HFFc6 (cell line): ENCODE measurements at regions not wholly inside any gene's neighbourhood (a gene's known extent, or its start where the extent isn't known, plus 50 kb on each side); places are given as distances from the start of the nearest gene placed in this dataset.

Experiments used
- DNase-seq: peaks from one replicate; pipeline ENCODE4 v3.0.0-alpha.2; 2018
- H3K27ac Mint-ChIP-seq: 2 replicates; pipeline ENCODE4 v1.8.0; 2020; ENCODE audit warnings: mild to moderate bottlenecking, mixed read lengths
- H3K27me3 Mint-ChIP-seq: 2 replicates; pipeline ENCODE4 v1.8.0; 2021; ENCODE audit warnings: mild to moderate bottlenecking, moderate library complexity, mixed read lengths; ENCODE audit not compliant: insufficient read depth
- H3K36me3 Mint-ChIP-seq: 2 replicates; pipeline ENCODE4 v1.8.0; 2021; ENCODE audit warnings: low read depth, mixed read lengths
- H3K4me1 Mint-ChIP-seq: 2 replicates; pipeline ENCODE4 v1.8.0; 2020; ENCODE audit warnings: low read depth, mixed read lengths
- H3K4me3 Mint-ChIP-seq: 2 replicates; pipeline ENCODE4 v1.8.0; 2020; ENCODE audit warnings: mild to moderate bottlenecking, moderate library complexity, mixed read lengths
- H3K9me3 Mint-ChIP-seq: 2 replicates; pipeline ENCODE4 v1.8.0; 2020; ENCODE audit warnings: mild to moderate bottlenecking, mixed read lengths
- CTCF ChIP-seq: fragments of 200-600 bp; sonication (generic); IDR thresholded peaks from 2 replicates; pipeline ENCODE4 v1.5.0; 2021; ENCODE audit warnings: antibody characterized with exemption, mild to moderate bottlenecking

GRCh38 chr6:82767037-82767436, 298.6 kb downstream of the UBE3D start:
- no peak for TF ChIP-seq CTCF
- no peak overlapping the region for H3K4me3 Mint-ChIP-seq
- DNase-seq, result no peak
- H3K27ac Mint-ChIP-seq, result no peak overlapping the region
- H3K9me3 Mint-ChIP-seq, result no peaks in the 10 kb centered on the region
- no peaks in the 10 kb centered on the region for H3K36me3 Mint-ChIP-seq
- no peaks in the 10 kb centered on the region; the same call in none of the 2 replicates for H3K27me3 Mint-ChIP-seq
- peaks cover 7% of the 10 kb centered on the region for H3K4me1 Mint-ChIP-seq

GRCh38 chr6:82767447-82767846, 298.2 kb downstream of the UBE3D start:
- DNase-seq, result no peak
- Mint-ChIP-seq H3K27me3 (no peaks in the 10 kb centered on the region; the same call in none of the 2 replicates), H3K36me3 (no peaks in the 10 kb centered on the region), H3K4me3 (no peak overlapping the region), H3K27ac (no peak overlapping the region), H3K9me3 (no peaks in the 10 kb centered on the region), H3K4me1 (peaks cover 7% of the 10 kb centered on the region)
- no peak for TF ChIP-seq CTCF

- Mint-ChIP-seq H3K4me3 (no peak overlapping the region), H3K27ac (no peak overlapping the region), H3K27me3 (no peaks in the 10 kb centered on the region; the same call in none of the 2 replicates), H3K4me1 (peaks cover 9% of the 10 kb centered on the region; the same call in 1 of the 2 replicates), H3K36me3 (no peaks in the 10 kb centered on the region), H3K9me3 (no peaks in the 10 kb centered on the region)
- DNase-seq, result no peak
- TF ChIP-seq CTCF, result no peak
These were observed 292.6 kb downstream of the UBE3D start for GRCh38 chr6:82772851-82773717.

GRCh38 chr6:82775361-82775760, 290.3 kb downstream of the UBE3D start:
- H3K4me1 Mint-ChIP-seq, result peaks cover 9% of the 10 kb centered on the region; the same call in 1 of the 2 replicates
- DNase-seq, result peak; percentile 4
- no peak for TF ChIP-seq CTCF

GRCh38 chr6:82775981-82776380, 289.7 kb downstream of the UBE3D start:
- H3K27me3 Mint-ChIP-seq, result no peaks in the 10 kb centered on the region; the same call in 1 of the 2 replicates
- H3K9me3 Mint-ChIP-seq, result no peaks in the 10 kb centered on the region
- H3K4me3 Mint-ChIP-seq, result no peak overlapping the region
- H3K27ac Mint-ChIP-seq, result no peak overlapping the region
- no peaks in the 10 kb centered on the region for H3K36me3 Mint-ChIP-seq
- no peak for DNase-seq
- TF ChIP-seq CTCF, result no peak
- H3K4me1 Mint-ChIP-seq, result peaks cover 9% of the 10 kb centered on the region; the same call in 1 of the 2 replicates

More at GRCh38 chr6:82775361-82775760, 290.3 kb downstream of the UBE3D start:
- Mint-ChIP-seq H3K27me3 (no peaks in the 10 kb centered on the region; the same call in 1 of the 2 replicates), H3K9me3 (no peaks in the 10 kb centered on the region), H3K36me3 (no peaks in the 10 kb centered on the region), H3K27ac (no peak overlapping the region), H3K4me3 (no peak overlapping the region)
